ENCODE measurements at regions not wholly inside any gene's neighbourhood (a gene's known extent, or its start where the extent isn't known, plus 50 kb on each side); places are given as distances from the start of the nearest gene placed in this dataset.

DNA sequence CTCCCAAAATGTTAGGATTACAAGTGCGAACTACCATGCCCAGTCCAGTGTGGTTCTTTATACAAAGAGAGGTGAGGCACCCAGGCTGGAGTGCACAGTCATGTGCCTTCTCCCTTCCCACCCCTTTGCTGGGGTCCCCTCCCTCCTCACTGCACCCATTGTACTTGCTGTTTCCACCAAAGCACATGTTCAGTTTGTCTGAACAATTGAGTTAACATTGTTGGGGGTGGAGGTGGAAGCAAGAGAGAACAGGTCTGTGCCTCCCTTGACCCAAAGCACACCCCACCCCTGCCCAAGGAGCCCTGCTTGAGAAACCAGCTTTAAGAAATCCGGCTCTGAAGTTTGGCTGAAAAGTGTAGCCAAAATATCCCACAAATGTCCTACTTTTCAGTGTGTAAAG, 142.3 kb upstream of the CDH5 start:
- TF ChIP-seq SUZ12 (IDR thresholded peaks at IDR 0.05) (no peak), HDGF (IDR thresholded peaks at IDR 0.05; ENCODE audit: borderline replicate concordance) (no peak), ELF4 (IDR thresholded peaks at IDR 0.05) (no peak), TARDBP (IDR thresholded peaks at IDR 0.05) (no peak), BHLHE40 (IDR thresholded peaks at IDR 0.05; ENCODE audit: borderline replicate concordance) (no peak), ARNT (IDR thresholded peaks at IDR 0.05) (no peak), NFRKB (IDR thresholded peaks at IDR 0.05) (no peak), FOXK2 (IDR thresholded peaks at IDR 0.05) (no peak)

Data from HEK293T (cell line).